ENCODE measurements at regions not wholly inside any gene's neighbourhood (a gene's known extent, or its start where the extent isn't known, plus 50 kb on each side); places are given as distances from the start of the nearest gene placed in this dataset.
A peak's percentile ranks its signal among the peaks of the same experiment; 100 is the strongest.

DNA sequence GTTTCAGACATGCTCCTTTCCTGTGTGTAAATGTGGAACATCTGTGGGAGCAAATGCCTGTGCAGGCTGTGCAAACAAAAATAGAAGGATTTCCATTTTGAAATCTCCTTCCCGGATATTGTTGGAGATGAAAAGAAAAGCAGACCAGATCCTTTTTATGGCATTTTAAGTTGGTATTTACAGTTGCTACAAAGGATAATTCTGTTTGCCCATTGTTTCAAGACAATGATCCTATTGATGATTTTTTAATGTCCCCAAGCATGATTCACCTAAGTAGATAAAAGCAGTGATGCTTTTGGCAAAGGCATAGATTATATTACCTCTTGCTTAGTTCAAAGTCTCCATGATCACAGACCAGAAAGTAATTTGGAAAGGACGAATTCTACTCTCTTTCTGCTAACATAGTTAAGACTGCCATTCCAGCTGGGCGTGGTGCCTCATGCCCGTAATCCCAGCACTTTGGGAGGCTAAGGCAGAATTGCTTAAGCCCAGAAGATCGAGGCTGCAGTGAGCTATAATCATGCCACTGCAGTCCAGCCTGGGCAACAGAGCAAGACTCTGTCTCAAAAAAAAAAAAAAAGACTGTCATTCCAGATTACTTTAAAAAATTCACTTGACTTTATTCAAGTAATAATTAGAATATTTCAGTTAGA, 209.6 kb upstream of the SLC39A10 start:
- peaks cover 4% of the 10 kb centered on the region for H3K9me3 Mint-ChIP-seq
- H3K4me1 Mint-ChIP-seq: peaks cover 44% of the 10 kb centered on the region
- H3K4me3 Mint-ChIP-seq: no peak overlapping the region
- TF ChIP-seq, protein P1, sequence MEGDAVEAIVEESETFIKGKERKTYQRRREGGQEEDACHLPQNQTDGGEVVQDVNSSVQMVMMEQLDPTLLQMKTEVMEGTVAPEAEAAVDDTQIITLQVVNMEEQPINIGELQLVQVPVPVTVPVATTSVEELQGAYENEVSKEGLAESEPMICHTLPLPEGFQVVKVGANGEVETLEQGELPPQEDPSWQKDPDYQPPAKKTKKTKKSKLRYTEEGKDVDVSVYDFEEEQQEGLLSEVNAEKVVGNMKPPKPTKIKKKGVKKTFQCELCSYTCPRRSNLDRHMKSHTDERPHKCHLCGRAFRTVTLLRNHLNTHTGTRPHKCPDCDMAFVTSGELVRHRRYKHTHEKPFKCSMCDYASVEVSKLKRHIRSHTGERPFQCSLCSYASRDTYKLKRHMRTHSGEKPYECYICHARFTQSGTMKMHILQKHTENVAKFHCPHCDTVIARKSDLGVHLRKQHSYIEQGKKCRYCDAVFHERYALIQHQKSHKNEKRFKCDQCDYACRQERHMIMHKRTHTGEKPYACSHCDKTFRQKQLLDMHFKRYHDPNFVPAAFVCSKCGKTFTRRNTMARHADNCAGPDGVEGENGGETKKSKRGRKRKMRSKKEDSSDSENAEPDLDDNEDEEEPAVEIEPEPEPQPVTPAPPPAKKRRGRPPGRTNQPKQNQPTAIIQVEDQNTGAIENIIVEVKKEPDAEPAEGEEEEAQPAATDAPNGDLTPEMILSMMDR (IDR thresholded peaks at IDR 0.05; ENCODE audit: unreplicated experiment in 3 of 3): no peak
- no peaks in the 10 kb centered on the region for H3K27me3 Mint-ChIP-seq (ENCODE audit: low read depth)
- H3K36me3 Mint-ChIP-seq (ENCODE audit: low read depth): no peaks in the 10 kb centered on the region
- H3K27ac Mint-ChIP-seq: no peak overlapping the region

DNA sequence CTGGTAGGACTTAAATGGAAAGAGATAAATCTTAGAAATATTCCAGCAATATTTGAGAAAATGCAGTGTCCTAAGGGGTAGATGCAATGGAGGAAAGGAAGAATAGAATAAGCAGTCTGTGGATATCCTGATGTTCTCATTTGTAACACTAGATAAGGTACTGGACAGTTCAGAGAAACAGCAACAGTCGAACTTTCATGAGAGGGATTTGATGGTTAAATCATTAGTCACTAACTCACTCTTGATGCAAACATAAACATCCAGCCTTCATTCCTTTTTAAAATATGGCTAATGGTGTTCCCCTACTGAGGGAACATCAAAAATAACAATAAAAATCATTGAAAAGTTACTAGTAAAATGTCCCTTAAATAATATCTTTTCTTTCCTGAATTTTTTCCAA, 211.4 kb upstream of the SLC39A10 start:
- Mint-ChIP-seq H3K27ac (peak overlapping the region in 1 of 3 experiments; percentile 6), H3K27me3 (ENCODE audit: low read depth) (no peaks in the 10 kb centered on the region), H3K9me3 (peaks cover 22% of the 10 kb centered on the region), H3K4me1 (peaks cover 29% of the 10 kb centered on the region), H3K36me3 (ENCODE audit: low read depth) (no peaks in the 10 kb centered on the region), H3K4me3 (no peak overlapping the region)
- TF ChIP-seq, protein P1 (IDR thresholded peaks at IDR 0.05; ENCODE audit: unreplicated experiment in 3 of 3): no peak

DNA sequence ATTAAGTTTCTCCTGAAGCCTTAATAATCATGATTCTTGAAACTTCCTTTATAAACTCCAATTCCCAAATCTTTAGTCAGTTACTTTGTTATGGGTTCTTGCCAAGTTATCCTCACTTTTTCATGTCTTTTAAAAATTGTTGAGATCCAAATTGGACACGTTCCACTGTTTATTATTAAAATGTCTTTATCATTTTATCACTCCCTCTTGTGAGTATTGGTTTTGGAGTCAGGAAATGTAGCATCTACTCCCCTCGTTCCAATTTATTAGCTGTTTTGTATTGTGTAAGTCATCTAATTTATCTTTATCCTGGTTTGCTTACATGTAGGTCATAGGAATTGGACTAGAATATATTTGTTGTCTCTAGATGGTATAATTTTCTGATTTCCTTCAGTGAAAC, 213.1 kb upstream of the SLC39A10 start:
- Mint-ChIP-seq H3K36me3 (ENCODE audit: low read depth) (no peaks in the 10 kb centered on the region), H3K27me3 (ENCODE audit: low read depth) (no peaks in the 10 kb centered on the region), H3K4me1 (peaks cover 14% of the 10 kb centered on the region), H3K4me3 (no peak overlapping the region), H3K9me3 (peaks cover 28% of the 10 kb centered on the region), H3K27ac (peak overlapping the region in 2 of 3 experiments; percentile 13 to 31)
- TF ChIP-seq, protein P1 (IDR thresholded peaks at IDR 0.05; ENCODE audit: unreplicated experiment in 3 of 3): no peak

DNA sequence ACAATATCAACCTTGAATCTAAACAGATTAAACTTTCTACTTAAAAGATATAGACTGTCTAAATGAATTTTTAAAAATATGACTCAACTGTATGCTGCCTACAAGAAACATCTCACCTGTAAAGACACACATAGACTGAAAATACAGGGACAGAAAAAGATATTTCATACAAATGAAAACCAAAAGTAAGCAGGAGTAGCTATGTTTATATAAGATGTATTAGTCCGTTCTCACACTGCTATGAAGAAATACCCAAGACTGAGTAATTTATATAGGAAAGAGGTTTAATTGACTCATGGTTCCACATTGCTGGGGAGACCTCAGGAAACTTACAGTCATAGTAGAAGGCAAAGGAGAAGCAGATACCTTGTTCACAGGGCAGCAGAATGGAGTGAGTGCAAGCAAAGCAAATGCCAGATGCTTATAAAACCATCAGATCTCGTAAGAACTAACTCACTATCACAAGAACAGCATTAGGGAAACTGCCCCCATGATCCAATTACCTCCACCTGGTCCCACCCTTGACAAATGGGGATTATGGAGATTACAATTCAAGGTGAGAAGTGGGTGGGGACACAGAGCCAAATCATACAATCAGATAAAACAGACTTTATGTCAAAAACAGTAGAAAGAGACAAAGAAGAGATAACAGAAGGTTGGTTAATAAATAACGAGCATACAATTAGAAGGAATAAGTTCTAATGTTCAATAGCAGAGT, 214.4 kb upstream of the SLC39A10 start:
- Mint-ChIP-seq H3K27ac (no peak overlapping the region), H3K36me3 (ENCODE audit: low read depth) (no peaks in the 10 kb centered on the region), H3K9me3 (peaks cover 28% of the 10 kb centered on the region), H3K4me1 (peaks cover 10% of the 10 kb centered on the region), H3K4me3 (no peak overlapping the region), H3K27me3 (ENCODE audit: low read depth) (no peaks in the 10 kb centered on the region)
- TF ChIP-seq, protein P1 (IDR thresholded peaks at IDR 0.05; ENCODE audit: unreplicated experiment in 3 of 3): no peak

DNA sequence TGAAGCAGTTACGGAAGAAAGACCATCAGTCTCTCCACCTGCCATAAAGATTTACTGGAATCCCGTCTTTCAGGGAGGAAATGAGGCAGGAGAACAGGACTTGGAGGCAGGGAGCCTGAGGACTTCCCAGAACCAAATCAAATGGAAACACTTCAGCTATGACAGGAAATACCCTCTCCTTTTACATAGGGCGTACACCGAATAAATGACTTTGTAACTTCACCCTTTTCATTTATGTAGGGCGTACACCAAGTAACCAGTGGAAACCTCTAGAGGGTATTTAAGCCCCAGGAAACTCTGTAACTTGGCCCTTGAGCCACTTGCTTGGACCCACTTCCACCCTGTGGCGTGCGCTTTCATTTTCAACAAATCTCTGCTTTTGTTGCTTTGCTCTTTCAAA, 218.3 kb upstream of the SLC39A10 start:
- H3K36me3 Mint-ChIP-seq (ENCODE audit: low read depth): no peaks in the 10 kb centered on the region

More for the DNA sequence above, 218.3 kb upstream of the SLC39A10 start:
- Mint-ChIP-seq H3K4me1 (no peaks in the 10 kb centered on the region), H3K27ac (no peak overlapping the region), H3K4me3 (no peak overlapping the region), H3K27me3 (ENCODE audit: low read depth) (no peaks in the 10 kb centered on the region), H3K9me3 (peaks cover 28% of the 10 kb centered on the region)
- TF ChIP-seq, protein P1 (IDR thresholded peaks at IDR 0.05; ENCODE audit: unreplicated experiment in 3 of 3): no peak
